ENCODE measurements at regions not wholly inside any gene's neighbourhood (a gene's known extent, or its start where the extent isn't known, plus 50 kb on each side); places are given as distances from the start of the nearest gene placed in this dataset.

DNA sequence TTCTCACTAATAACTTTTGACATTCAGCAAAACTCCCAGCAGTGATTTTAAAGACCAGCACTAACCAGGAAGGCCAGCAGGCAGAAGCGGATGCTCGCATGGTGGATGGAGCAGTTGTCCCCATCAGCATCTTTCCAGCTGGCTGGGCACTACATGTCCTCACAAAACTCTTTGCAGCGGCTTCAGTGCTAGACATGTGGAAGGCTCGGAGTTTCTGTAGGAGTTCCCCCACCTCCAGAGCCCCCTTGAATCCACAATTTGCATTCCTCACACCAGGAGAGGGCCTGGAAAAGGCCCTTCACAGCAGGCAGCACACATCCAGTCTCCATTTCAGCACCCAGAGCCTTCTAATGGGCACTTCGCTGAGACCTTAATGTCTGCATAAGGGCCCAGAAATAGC lies 85.6 kb downstream of the APTX start:
- Histone ChIP-seq H3K36me3 (ENCODE audit: control insufficient read depth in 2 of 2, insufficient read depth in 2 of 2, low read length in 1 of 2) (no peaks in the 10 kb centered on the region), H3K9me3 (ENCODE audit: control insufficient read depth in 2 of 2, insufficient read depth in 1 of 2, low read length in 1 of 2) (no peaks in the 10 kb centered on the region), H3K27me3 (ENCODE audit: control insufficient read depth in 2 of 2, insufficient read depth in 1 of 2, low read length in 1 of 2) (peaks cover 0 to 2% of the 10 kb centered on the region in 2 donors), H3K4me1 (ENCODE audit: control insufficient read depth in 2 of 2, insufficient read depth in 2 of 2, low read length in 2 of 2) (no peaks in the 10 kb centered on the region), H3K4me3 (ENCODE audit: low read length in 2 of 2) (no peak overlapping the region), H3K27ac (ENCODE audit: low read depth in 1 of 2, low read length in 1 of 2) (no peak overlapping the region)
- no peak for DNase-seq (ENCODE audit: low read depth in 6 of 9, low spot score in 9 of 9)
- whole genome bisulfite sequencing: 89% methylated on average over 5 of the region's 5 CpGs

DNA sequence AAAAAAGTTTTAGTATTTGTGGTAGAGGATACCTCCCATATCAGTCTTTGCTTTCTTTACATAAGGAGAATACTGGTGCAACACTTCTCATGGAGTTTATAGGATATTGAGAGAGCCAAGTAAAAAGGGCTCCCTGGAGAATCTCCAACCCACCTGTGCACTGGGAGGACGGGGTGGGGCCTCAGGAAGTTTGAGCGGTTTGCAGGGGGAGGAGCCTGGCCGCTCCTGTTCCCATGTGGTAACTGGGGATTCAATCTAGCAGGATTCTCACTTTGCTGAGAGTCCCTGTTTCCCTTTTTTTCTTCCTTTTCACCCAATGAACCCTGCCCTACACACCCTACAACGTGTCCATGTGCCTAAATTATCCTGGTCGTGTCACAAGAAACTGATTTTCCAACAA lies 82.8 kb downstream of the APTX start:
- Histone ChIP-seq H3K27ac (ENCODE audit: low read depth in 1 of 2, low read length in 1 of 2) (no peak overlapping the region), H3K27me3 (ENCODE audit: control insufficient read depth in 2 of 2, insufficient read depth in 1 of 2, low read length in 1 of 2) (peaks cover 0 to 2% of the 10 kb centered on the region in 2 donors), H3K4me3 (ENCODE audit: low read length in 2 of 2) (no peak overlapping the region), H3K4me1 (ENCODE audit: control insufficient read depth in 2 of 2, insufficient read depth in 2 of 2, low read length in 2 of 2) (no peaks in the 10 kb centered on the region), H3K36me3 (ENCODE audit: control insufficient read depth in 2 of 2, insufficient read depth in 2 of 2, low read length in 1 of 2) (no peaks in the 10 kb centered on the region), H3K9me3 (ENCODE audit: control insufficient read depth in 2 of 2, insufficient read depth in 1 of 2, low read length in 1 of 2) (peaks cover 0 to 2% of the 10 kb centered on the region in 2 donors)
- WGBS: 51% methylated on average over 5 of the region's 5 CpGs
- no peak for DNase-seq (ENCODE audit: low read depth in 6 of 9, low spot score in 9 of 9)

All from thymus (tissue), 11 donors.